K562 (cell line): ENCODE measurements at regions not wholly inside any gene's neighbourhood (a gene's known extent, or its start where the extent isn't known, plus 50 kb on each side); places are given as distances from the start of the nearest gene placed in this dataset.

Source experiments
- ATAC-seq: fragments of 200-7000 bp; cut with Tn5 transposase; 3 replicates; pipeline ENCODE4 v1.9.1; 2020; ENCODE audit warnings: moderate library complexity
- BruUV-seq: library from RNA; stranded (reverse); fragments of 400-500 nt; replicated peaks from 2 replicates; lab custom pipeline; 2021; lab: Mats Ljungman, UMichigan
- CTCF ChIA-PET: fragments of 300-600 bp; formaldehyde crosslinking; extraction: SDS; loops from one replicate; lab custom pipeline; 2021; ENCODE audit warnings: low intra/inter-chr PET ratio; lab: Yijun Ruan, JAX
- POLR2A ChIA-PET: fragments of 300-600, 350-650 bp; sonication (Branson Sonifier 250); formaldehyde crosslinking; extraction: SDS; loops from one replicate; lab custom pipeline; 2021; ENCODE audit warnings: antibody characterized with exemption, inconsistent platforms; lab: Yijun Ruan, JAX
- DNase-seq, 4 experiments: peaks; one replicate each; pipeline versions ENCODE4 v3.0.0 to v3.0.0-alpha.2; 2011 to 2018; ENCODE audit warnings: low spot score in 3 of 4, mixed read lengths in 3 of 4; ENCODE audit errors: extremely low read depth in 1 of 4
- FAIRE-seq: peaks from 2 replicates; lab custom pipeline; 2011; peaks lifted over from hg19 to GRCh38; lab: Jason Lieb, UNC
- H2AFZ ChIP-seq: 2 replicates; pipeline ENCODE4 v1.6.0; 2011; ENCODE audit warnings: low read depth, low read length, control low read depth, inconsistent platforms
- H3K27ac ChIP-seq: fragments of 200-600 bp; 3 replicates; pipeline ENCODE4 v1.8.0; 2011; ENCODE audit warnings: low read depth, mild to moderate bottlenecking, control low read depth, inconsistent platforms, low read length, moderate library complexity, mixed read lengths; ENCODE audit errors: extremely low read depth
- H3K27me3 ChIP-seq, 2 experiments: fragments of 300-600 bp in 1 of 2; 2 replicates in 1 of 2; 3 replicates in 1 of 2; pipeline versions ENCODE4 v1.6.0 to v1.8.0; 2011; ENCODE audit warnings: inconsistent platforms in 2 of 2, low read length in 2 of 2, mild to moderate bottlenecking in 1 of 2, mixed read lengths in 1 of 2, moderate library complexity in 1 of 2; ENCODE audit not compliant: control insufficient read depth in 2 of 2, insufficient read depth in 2 of 2
- H3K36me3 ChIP-seq: fragments of 300-600 bp; 3 replicates; pipeline ENCODE4 v1.8.0; 2011; ENCODE audit warnings: mild to moderate bottlenecking, low read length, inconsistent platforms; ENCODE audit not compliant: control insufficient read depth, insufficient read depth
- H3K4me1 ChIP-seq, 2 experiments: fragments of 200-600 bp in 1 of 2; replicated peaks in 1 of 2; 2 replicates in 1 of 2; 3 replicates in 1 of 2; pipeline versions ENCODE4 v1.5.1 to v1.8.0; 2011; ENCODE audit warnings: inconsistent platforms in 2 of 2, low read length in 2 of 2, mild to moderate bottlenecking in 1 of 2, mixed read lengths in 1 of 2, moderate library complexity in 1 of 2; ENCODE audit not compliant: control insufficient read depth in 2 of 2, insufficient read depth in 2 of 2
- H3K4me2 ChIP-seq: 2 replicates; pipeline ENCODE4 v1.6.1; 2011; ENCODE audit warnings: low read length, control low read depth, inconsistent platforms, mixed read lengths; ENCODE audit not compliant: insufficient read depth
- H3K4me3 ChIP-seq: fragments of 200-600 bp; sonication (generic), shearing (Covaris generic); 2 replicates; pipeline ENCODE4 v1.5.1; 2016; ENCODE audit warnings: control low read depth, inconsistent platforms
- H3K79me2 ChIP-seq: fragments of 200-600 bp; 3 replicates; pipeline ENCODE4 v1.8.0; 2011; ENCODE audit warnings: low read length, inconsistent platforms; ENCODE audit not compliant: control insufficient read depth, insufficient read depth
- H3K9ac ChIP-seq, 2 experiments: 2 replicates each; pipeline versions ENCODE4 v1.6.0 to v1.6.1; 2011; ENCODE audit warnings: low read depth in 2 of 2, low read length in 2 of 2, control low read depth in 1 of 2, inconsistent platforms in 1 of 2, mild to moderate bottlenecking in 1 of 2, mixed read lengths in 1 of 2; ENCODE audit not compliant: insufficient read depth in 1 of 2
- H3K9me1 ChIP-seq: one replicate; pipeline ENCODE4 v1.6.0; 2011; ENCODE audit warnings: inconsistent platforms, mild to moderate bottlenecking, low read length, moderate library complexity; ENCODE audit not compliant: control insufficient read depth, insufficient read depth
- H3K9me3 ChIP-seq: replicated peaks from 2 replicates; pipeline ENCODE4 v1.5.1; 2011; ENCODE audit warnings: low read depth, low read length, inconsistent platforms; ENCODE audit not compliant: control insufficient read depth, insufficient read depth
- H4K20me1 ChIP-seq: replicated peaks from 2 replicates; pipeline ENCODE4 v1.6.1; 2011; ENCODE audit warnings: low read length, inconsistent platforms, mixed read lengths; ENCODE audit not compliant: control insufficient read depth, insufficient read depth
- GTF2E2 ChIP-seq: fragments of 200-800 bp; sonication (Bioruptor generic); IDR thresholded peaks from 2 replicates; pipeline ENCODE4 v1.6.1; 2016; ENCODE audit warnings: missing genetic modification characterization, missing compliant biosample characterization
- OTX1 ChIP-seq: fragments of 450-650 bp; formaldehyde crosslinking; IDR thresholded peaks from 2 replicates; pipeline ENCODE4 v1.4.0; 2022; ENCODE audit warnings: mild to moderate bottlenecking
- PCBP2 ChIP-seq: fragments of 200-400 bp; formaldehyde crosslinking; IDR thresholded peaks from 2 replicates; pipeline ENCODE4 v1.6.1; 2018; ENCODE audit warnings: low read length, low read depth, mild to moderate bottlenecking, moderate library complexity; ENCODE audit not compliant: poor library complexity, severe bottlenecking
- PYGO2 ChIP-seq: fragments of 450-650 bp; IDR thresholded peaks from 2 replicates; pipeline ENCODE4 v1.6.1; 2016; ENCODE audit warnings: mild to moderate bottlenecking, missing genetic modification characterization, moderate library complexity, missing compliant biosample characterization
- SAP30 ChIP-seq: fragments of 200-600 bp; sonication (generic); IDR thresholded peaks from 2 replicates; pipeline ENCODE4 v1.6.1; 2012; ENCODE audit warnings: borderline replicate concordance, low read depth, mild to moderate bottlenecking, moderate library complexity, low read length, control low read depth, inconsistent platforms; ENCODE audit not compliant: insufficient read depth, poor library complexity, severe bottlenecking
- YY1 ChIP-seq, 3 experiments: IDR thresholded peaks; 2 replicates each; pipeline ENCODE4 v1.6.1; 2011; ENCODE audit warnings: low read length in 2 of 3, mild to moderate bottlenecking in 2 of 3, moderate library complexity in 2 of 3, borderline replicate concordance in 1 of 3, control low read depth in 1 of 3, low read depth in 1 of 3; ENCODE audit not compliant: insufficient read depth in 3 of 3, insufficient replicate concordance in 2 of 3, control insufficient read depth in 1 of 3, insufficient read length in 1 of 3; ENCODE audit errors: extremely low read depth in 1 of 3
- WGBS: fragments of 100-300 bp; shearing (Covaris generic); methylation state at CpG from one replicate; pipeline ENCODE4 v1.1.6; 2016; ENCODE audit warnings: low coverage, mixed read lengths; ENCODE audit not compliant: insufficient coverage; ENCODE audit errors: missing lambda C conversion rate; 5-methylcytosine and 5-hydroxymethylcytosine counted together
- in situ Hi-C: fragments of 300-500 bp; cut with MboI; formaldehyde crosslinking; loops from 4 replicates; pipeline ENCODE4 v1.15.0; 2018; ENCODE audit warnings: inconsistent platforms, mixed read lengths
- intact Hi-C: fragments of 100-400 bp; cut with micrococcal nuclease; formaldehyde crosslinking; loops from 2 replicates; pipeline ENCODE4 v1.14.2; 2022
- TF ChIP-seq, protein P1 (sequence below), 3 experiments: fragments of 200-800 bp in 1 of 3; fragments of 250-450 bp in 1 of 3; fragments of 450-650 bp in 1 of 3; sonication (Bioruptor Pico) in 1 of 3; sonication (Bioruptor generic) in 1 of 3; formaldehyde crosslinking in 1 of 3; IDR thresholded peaks; 2 replicates each; pipeline versions ENCODE4 v1.6.1 to v1.8.0; 2016 to 2022; ENCODE audit warnings: mild to moderate bottlenecking in 2 of 3, missing genetic modification characterization in 2 of 3, missing compliant biosample characterization in 1 of 3, moderate library complexity in 1 of 3
- TF ChIP-seq, protein P2 (sequence below): fragments of 450-650 bp; formaldehyde crosslinking; IDR thresholded peaks from 2 replicates; pipeline ENCODE4 v1.4.0; 2020; ENCODE audit warnings: mild to moderate bottlenecking, mixed read lengths
- TF ChIP-seq, protein P3 (sequence below): fragments of 450-650 bp; formaldehyde crosslinking; IDR thresholded peaks from 2 replicates; pipeline ENCODE4 v1.4.0; 2022; ENCODE audit warnings: missing genetic modification characterization

DNA sequence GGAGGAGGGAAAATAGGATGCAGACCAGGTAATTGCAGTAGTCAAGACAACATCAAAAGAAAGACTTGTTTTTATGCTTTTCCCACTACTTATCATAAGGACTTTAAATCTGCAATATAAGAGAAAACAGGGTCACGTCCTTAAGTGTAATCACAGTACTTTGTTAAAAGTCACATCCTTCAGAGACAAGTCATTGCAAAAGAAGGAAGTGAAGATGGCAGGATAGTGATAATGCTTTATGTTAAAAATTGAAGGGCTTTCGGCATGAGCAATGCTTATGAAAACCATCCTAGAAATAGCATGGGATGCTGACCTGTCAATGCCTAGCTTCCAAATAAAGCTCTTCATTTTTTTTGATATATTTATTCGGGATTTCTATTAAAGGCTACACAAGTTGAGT is 110.2 kb upstream of the TENM3 start:
- Histone ChIP-seq H3K4me2 (no peak overlapping the region), H3K27ac (no peak overlapping the region), H3K4me3 (no peak overlapping the region), H3K79me2 (no peaks in the 10 kb centered on the region), H3K27me3 (no peaks in the 10 kb centered on the region), H3K4me1 (no peaks in the 10 kb centered on the region), H2AFZ (no peak overlapping the region), H3K36me3 (no peaks in the 10 kb centered on the region)
- POLR2A ChIA-PET = no interaction called here
- 0% methylated on average over 3 of the region's 3 CpGs for WGBS
- no peak for FAIRE-seq
- in situ Hi-C loops = no loop called here
- intact Hi-C loops = no loop called here
- TF ChIP-seq, protein P1, sequence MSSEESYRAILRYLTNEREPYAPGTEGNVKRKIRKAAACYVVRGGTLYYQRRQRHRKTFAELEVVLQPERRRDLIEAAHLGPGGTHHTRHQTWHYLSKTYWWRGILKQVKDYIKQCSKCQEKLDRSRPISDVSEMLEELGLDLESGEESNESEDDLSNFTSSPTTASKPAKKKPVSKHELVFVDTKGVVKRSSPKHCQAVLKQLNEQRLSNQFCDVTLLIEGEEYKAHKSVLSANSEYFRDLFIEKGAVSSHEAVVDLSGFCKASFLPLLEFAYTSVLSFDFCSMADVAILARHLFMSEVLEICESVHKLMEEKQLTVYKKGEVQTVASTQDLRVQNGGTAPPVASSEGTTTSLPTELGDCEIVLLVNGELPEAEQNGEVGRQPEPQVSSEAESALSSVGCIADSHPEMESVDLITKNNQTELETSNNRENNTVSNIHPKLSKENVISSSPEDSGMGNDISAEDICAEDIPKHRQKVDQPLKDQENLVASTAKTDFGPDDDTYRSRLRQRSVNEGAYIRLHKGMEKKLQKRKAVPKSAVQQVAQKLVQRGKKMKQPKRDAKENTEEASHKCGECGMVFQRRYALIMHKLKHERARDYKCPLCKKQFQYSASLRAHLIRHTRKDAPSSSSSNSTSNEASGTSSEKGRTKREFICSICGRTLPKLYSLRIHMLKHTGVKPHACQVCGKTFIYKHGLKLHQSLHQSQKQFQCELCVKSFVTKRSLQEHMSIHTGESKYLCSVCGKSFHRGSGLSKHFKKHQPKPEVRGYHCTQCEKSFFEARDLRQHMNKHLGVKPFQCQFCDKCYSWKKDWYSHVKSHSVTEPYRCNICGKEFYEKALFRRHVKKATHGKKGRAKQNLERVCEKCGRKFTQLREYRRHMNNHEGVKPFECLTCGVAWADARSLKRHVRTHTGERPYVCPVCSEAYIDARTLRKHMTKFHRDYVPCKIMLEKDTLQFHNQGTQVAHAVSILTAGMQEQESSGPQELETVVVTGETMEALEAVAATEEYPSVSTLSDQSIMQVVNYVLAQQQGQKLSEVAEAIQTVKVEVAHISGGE (CRISPR knock-in tag; IDR thresholded peaks at IDR 0.05) = no peak
- TF ChIP-seq SAP30 = no peak
- TF ChIP-seq, protein P2, sequence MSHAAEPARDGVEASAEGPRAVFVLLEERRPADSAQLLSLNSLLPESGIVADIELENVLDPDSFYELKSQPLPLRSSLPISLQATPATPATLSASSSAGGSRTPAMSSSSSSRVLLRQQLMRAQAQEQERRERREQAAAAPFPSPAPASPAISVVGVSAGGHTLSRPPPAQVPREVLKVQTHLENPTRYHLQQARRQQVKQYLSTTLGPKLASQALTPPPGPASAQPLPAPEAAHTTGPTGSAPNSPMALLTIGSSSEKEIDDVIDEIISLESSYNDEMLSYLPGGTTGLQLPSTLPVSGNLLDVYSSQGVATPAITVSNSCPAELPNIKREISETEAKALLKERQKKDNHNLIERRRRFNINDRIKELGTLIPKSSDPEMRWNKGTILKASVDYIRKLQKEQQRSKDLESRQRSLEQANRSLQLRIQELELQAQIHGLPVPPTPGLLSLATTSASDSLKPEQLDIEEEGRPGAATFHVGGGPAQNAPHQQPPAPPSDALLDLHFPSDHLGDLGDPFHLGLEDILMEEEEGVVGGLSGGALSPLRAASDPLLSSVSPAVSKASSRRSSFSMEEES (CRISPR knock-in tag) = no peak
- no peak for TF ChIP-seq PCBP2
- no peak for TF ChIP-seq PYGO2 (tag)
- no peak for TF ChIP-seq GTF2E2
- TF ChIP-seq, protein P3, sequence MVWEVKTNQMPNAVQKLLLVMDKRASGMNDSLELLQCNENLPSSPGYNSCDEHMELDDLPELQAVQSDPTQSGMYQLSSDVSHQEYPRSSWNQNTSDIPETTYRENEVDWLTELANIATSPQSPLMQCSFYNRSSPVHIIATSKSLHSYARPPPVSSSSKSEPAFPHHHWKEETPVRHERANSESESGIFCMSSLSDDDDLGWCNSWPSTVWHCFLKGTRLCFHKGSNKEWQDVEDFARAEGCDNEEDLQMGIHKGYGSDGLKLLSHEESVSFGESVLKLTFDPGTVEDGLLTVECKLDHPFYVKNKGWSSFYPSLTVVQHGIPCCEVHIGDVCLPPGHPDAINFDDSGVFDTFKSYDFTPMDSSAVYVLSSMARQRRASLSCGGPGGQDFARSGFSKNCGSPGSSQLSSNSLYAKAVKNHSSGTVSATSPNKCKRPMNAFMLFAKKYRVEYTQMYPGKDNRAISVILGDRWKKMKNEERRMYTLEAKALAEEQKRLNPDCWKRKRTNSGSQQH (CRISPR knock-in tag) = no peak
- no peak for TF ChIP-seq OTX1
- TF ChIP-seq YY1 (IDR thresholded peaks at IDR 0.05; ENCODE audit: borderline replicate concordance in 1 of 3, control insufficient read depth in 1 of 3, extremely low read depth in 1 of 3, insufficient read depth in 3 of 3, insufficient read length in 1 of 3, insufficient replicate concordance in 2 of 3, low read depth in 1 of 3, low read length in 2 of 3) = no peak
- TF ChIP-seq, all 486 proteins: peak for 0
- Histone ChIP-seq H3K9me1 (no peaks in the 10 kb centered on the region), H4K20me1 (no peaks in the 10 kb centered on the region), H3K9ac (no peak overlapping the region), H3K9me3 (no peaks in the 10 kb centered on the region)
- ATAC-seq = no peak
- CTCF ChIA-PET = no interaction called here
- DNase-seq = no peak
- BruUV-seq = no TSS peak
